ENCODE measurements at regions not wholly inside any gene's neighbourhood (a gene's known extent, or its start where the extent isn't known, plus 50 kb on each side); places are given as distances from the start of the nearest gene placed in this dataset.

DNA sequence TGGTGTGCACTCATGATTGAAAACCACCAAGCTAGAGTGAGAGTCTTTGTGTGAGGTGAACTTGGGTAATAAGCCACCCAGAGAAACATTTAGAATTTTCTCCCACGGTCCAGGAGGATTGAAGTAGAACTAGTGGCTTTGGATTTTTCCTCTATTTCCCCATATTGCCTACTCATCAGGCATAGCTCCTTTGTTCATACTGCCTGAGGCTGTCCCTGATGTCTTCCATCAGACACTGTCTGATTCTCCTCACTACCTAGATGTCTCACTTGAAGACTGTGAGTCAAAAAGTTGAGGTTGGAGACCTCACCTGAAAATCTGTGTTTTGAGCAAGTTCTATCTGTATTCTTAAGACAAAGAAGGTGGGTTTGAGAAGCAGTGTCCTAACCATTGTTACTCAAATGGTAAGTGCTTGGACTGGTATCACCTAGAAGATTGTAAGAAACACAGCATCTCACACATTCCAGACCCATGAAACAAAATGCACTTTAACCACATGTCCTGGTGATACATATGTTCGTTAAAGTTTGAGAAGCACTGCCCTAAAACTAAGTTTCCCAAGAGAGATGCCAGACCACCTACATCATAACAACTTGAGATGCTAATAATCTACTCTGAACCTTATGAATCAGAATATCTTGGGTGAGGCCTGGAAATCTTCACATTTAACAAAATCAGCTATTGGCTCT is 523.4 kb upstream of the BTBD3 start:
- no peak for TF ChIP-seq CTCF (IDR thresholded peaks at IDR 0.05; ENCODE audit: low read length, missing control alignments)
- peak; percentile 59 for DNase-seq (ENCODE audit: low read depth)
- no peak overlapping the region for H3K4me3 ChIP-seq (replicated peaks; ENCODE audit: low read depth, low read length)

- DNase-seq (ENCODE audit: low read depth) = no peak
- TF ChIP-seq CTCF (IDR thresholded peaks at IDR 0.05; ENCODE audit: low read length, missing control alignments) = no peak
- no peak overlapping the region for H3K4me3 ChIP-seq (replicated peaks; ENCODE audit: low read depth, low read length)
These were observed 522.1 kb upstream of the BTBD3 start for GRCh38 chr20:11395581-11395980.

GRCh38 chr20:11401988-11402387 is 515.7 kb upstream of the BTBD3 start:
- no peak overlapping the region for H3K4me3 ChIP-seq (replicated peaks; ENCODE audit: low read depth, low read length)
- no peak for TF ChIP-seq CTCF (IDR thresholded peaks at IDR 0.05; ENCODE audit: low read length, missing control alignments)
- no peak for DNase-seq (ENCODE audit: low read depth)

GRCh38 chr20:11403711-11404110 is 514.0 kb upstream of the BTBD3 start:
- TF ChIP-seq CTCF (IDR thresholded peaks at IDR 0.05; ENCODE audit: low read length, missing control alignments) = no peak
- no peak overlapping the region for H3K4me3 ChIP-seq (replicated peaks; ENCODE audit: low read depth, low read length)
- DNase-seq (ENCODE audit: low read depth) = peak; percentile 40

DNA sequence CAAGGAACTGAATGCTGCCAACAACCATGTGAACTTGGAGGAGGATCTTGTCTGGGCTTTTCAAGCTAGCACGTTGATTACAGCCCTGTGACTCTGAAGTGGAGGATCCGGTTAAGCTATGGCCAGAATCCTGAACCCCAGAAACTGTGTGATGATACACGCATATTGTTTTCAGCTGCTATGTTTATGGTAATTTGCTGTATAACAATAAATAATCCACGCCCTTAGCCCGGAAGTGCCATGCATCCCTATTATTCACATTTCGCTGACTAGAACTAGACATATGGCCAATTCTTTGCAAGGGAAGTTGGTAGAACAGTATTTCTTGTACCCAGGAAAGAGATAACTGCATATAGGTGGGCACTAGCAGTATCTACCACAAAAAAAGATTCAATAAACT is 510.8 kb upstream of the BTBD3 start:
- H3K4me3 ChIP-seq (replicated peaks; ENCODE audit: low read depth, low read length) = no peak overlapping the region
- no peak for TF ChIP-seq CTCF (IDR thresholded peaks at IDR 0.05; ENCODE audit: low read length, missing control alignments)
- no peak for DNase-seq (ENCODE audit: low read depth)

DNA sequence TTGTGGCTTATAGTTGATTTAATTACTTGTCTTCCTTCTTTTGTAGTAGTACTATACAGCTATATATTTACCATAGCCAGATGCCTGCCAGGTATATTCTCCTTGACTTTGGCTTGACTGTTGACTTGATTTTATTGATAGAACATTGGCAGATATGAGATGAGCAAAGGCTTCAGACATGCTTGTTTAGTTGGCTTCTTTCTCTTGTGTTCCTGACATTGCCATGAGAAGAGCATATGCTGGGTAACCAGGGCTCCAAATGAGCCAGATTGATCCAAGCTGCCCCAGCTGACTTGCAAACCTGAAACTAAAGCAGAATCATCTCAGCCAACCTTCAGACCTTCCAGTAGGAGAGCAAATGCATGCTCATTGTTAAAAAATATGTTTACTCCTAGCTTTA is 508.1 kb upstream of the BTBD3 start:
- no peak for TF ChIP-seq CTCF (IDR thresholded peaks at IDR 0.05; ENCODE audit: low read length, missing control alignments)
- no peak for DNase-seq (ENCODE audit: low read depth)
- no peak overlapping the region for H3K4me3 ChIP-seq (replicated peaks; ENCODE audit: low read depth, low read length)

DNA sequence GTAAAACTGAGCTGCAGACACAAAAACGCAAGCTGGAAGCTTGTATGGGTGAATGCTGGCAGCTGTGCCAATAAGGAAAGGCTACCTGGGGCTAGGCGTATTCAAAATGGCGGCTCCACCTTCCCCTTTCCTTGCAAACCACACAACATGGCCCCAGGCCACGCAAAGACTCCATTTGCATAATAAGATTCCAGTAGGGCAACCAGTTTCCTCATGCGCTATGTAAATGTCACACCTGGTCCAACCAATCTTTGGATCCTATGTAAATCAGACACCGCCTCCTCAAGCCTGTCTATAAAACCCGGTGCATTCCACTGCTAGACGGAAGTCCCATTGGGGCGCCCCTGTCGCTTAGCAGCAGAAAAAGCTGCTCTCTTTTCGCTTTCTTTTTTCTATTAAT is 505.9 kb upstream of the BTBD3 start:
- no peak overlapping the region for H3K4me3 ChIP-seq (replicated peaks; ENCODE audit: low read depth, low read length)
- TF ChIP-seq CTCF (IDR thresholded peaks at IDR 0.05; ENCODE audit: low read length, missing control alignments) = no peak
- DNase-seq (ENCODE audit: low read depth) = no peak

Data from fibroblast of pulmonary artery (primary cell).